KOPT-K1 (cell line): ENCODE measurements at regions not wholly inside any gene's neighbourhood (a gene's known extent, or its start where the extent isn't known, plus 50 kb on each side); places are given as distances from the start of the nearest gene placed in this dataset.

ENCODE experiments used
- H3K27ac ChIP-seq: fragments of 200-600 bp; sonication (generic); 2 replicates; pipeline ENCODE4 v1.5.1; 2016; ENCODE audit warnings: antibody characterized with exemption, mild to moderate bottlenecking, low read depth, low read length; ENCODE audit not compliant: poor library complexity, severe bottlenecking
- H3K36me3 ChIP-seq: fragments of 200-600 bp; sonication (generic); 2 replicates; pipeline ENCODE4 v1.5.1; 2017; ENCODE audit warnings: antibody characterized with exemption, mild to moderate bottlenecking, low read length, moderate library complexity; ENCODE audit not compliant: insufficient read depth
- H3K9me3 ChIP-seq: fragments of 200-600 bp; sonication (generic); 2 replicates; pipeline ENCODE4 v1.5.1; 2017; ENCODE audit warnings: antibody characterized with exemption, low read length, mild to moderate bottlenecking; ENCODE audit not compliant: insufficient read depth, poor library complexity, severe bottlenecking

DNA sequence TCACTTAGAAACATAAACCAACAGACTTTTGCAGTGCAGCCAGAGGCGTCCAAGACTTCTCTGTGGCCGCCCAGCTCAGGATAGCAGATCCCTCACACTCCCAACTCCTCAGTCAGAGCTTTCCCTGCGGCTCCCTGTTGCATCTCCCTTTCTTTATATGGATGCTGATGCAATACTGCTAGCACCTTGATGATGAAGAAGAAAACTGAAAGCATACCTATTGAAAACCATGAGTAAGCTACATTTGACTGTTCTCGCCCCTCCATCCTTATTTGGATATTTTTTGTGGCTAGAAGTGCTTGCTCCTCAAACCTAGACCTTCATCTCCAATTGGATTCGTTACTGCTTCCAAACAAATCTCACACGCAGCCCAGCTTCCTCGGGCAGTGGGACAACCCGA lies 57.3 kb upstream of the UBL3 start:
- H3K9me3 ChIP-seq = no peaks in the 10 kb centered on the region
- H3K36me3 ChIP-seq = no peaks in the 10 kb centered on the region
- H3K27ac ChIP-seq = no peak overlapping the region

DNA sequence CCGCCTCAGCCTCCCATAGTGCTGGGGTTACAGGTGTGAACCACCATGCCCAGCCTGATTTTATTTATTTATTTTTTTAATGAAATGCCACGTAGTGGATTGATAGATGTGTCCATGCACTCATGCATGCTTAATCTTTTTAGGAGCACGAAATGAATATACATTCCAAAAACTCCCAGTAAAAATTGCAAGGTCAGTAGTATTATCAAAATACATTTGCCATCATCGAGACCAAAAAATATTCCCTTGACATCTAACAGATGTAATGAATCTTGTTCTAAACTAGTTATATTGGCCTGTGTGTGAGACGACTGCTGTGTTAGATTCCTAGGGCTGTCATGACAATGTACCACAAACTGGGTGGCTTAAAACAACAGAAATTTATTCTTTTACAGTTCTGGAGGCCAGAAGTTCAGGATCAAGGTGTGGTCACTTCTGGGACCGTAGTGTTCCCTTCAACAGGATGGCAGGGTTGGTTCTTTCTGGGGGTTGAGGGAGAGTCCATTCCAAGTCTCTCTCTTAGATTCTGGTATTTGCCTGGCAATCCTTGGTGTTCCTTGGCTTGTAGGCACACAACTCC lies 56.1 kb upstream of the UBL3 start:
- Histone ChIP-seq H3K27ac (no peak overlapping the region), H3K9me3 (no peaks in the 10 kb centered on the region), H3K36me3 (no peaks in the 10 kb centered on the region)

DNA sequence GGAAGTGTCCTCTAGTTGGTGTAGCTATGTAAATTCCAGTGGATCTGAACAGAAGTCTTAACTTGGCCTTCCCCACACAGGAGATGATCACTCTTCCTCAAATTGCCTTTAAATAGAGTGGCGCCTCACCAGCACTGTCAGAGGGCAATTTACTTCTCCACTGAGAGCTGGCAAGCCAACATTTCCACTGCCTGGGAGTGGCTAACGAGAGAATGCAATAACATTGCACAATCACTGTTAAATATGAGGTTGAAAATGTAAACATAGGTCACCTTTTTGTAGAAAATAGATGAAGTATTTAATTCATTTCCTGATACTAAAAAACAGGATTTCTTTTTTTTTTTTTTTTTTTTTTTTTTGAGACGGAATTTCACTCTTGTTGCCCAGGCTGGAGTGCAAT lies 55.4 kb upstream of the UBL3 start:
- H3K9me3 ChIP-seq = peaks cover under 1% of the 10 kb centered on the region
- no peaks in the 10 kb centered on the region for H3K36me3 ChIP-seq
- no peak overlapping the region for H3K27ac ChIP-seq

DNA sequence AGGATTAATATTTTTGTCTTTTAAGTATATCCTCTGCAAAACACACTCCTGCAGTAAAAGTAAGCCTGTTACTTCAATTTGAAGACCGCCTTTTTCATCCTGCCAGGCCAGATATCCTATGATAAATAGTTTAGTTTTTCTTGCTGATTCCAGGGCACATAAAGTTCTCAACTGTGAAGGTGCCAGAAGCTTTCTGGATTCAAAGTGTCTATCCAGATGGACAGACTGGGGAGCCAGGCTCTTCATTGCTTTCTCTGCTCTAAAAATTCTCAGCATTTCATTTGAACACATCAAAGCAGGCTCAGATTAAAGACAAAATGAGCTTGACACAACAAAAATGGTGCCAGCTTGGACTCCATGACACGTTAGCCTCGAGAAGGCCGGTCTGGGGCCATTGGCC lies 53.6 kb upstream of the UBL3 start:
- Histone ChIP-seq H3K36me3 (no peaks in the 10 kb centered on the region), H3K9me3 (peaks cover 4% of the 10 kb centered on the region), H3K27ac (no peak overlapping the region)

DNA sequence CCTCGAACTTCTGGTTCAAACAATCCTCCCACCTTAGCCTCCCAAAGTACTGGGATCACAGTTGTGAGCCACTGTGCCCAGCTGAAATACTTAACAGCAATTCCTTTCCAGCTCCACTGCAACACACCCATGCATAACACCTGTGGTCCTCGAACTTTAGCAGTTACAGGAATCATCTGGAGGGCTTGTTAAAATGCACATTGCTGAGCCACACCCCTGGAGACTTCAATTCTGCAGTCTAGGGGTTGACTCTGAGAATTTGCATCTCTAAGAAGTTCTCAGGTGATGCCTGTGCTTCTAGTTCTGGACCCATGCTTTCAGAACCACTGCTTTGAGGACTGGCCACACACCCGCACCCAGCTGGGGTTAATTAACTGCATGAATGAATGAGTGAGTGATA lies 53.1 kb upstream of the UBL3 start:
- no peaks in the 10 kb centered on the region for H3K36me3 ChIP-seq
- peaks cover 4% of the 10 kb centered on the region for H3K9me3 ChIP-seq
- H3K27ac ChIP-seq = no peak overlapping the region

DNA sequence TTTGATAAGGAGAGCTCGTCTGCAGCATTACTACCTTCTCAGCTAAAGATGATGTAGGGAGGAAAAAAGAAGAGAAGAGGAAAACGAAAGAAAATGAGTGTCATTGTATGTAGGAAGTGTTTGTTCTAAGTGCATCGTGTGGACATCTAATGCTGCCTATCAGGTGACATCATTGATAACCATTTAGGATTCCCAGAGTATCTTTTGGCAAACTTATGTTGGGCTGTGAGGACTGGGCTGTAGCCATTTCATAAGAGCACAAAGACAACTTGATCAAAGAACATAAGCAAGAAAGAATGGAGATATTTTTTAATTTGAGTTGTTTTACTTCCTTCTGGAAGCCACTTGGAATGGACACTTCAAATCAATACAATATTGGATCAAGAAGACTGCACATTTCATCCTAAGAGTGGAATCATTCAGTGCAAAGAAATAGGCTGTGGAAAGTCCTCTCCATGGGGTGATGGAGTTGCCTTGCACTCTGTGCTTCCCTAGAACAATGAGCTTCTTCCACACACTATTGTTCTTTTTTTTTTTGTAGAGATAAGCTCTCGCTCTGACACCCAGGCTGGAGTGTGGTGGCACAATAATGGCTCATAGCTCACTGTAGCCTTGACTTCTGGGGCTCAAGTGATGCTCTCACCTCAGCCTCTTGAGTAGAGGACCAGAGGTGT lies 52.4 kb upstream of the UBL3 start:
- H3K27ac ChIP-seq = no peak overlapping the region
- no peaks in the 10 kb centered on the region for H3K36me3 ChIP-seq
- peaks cover 4% of the 10 kb centered on the region for H3K9me3 ChIP-seq

DNA sequence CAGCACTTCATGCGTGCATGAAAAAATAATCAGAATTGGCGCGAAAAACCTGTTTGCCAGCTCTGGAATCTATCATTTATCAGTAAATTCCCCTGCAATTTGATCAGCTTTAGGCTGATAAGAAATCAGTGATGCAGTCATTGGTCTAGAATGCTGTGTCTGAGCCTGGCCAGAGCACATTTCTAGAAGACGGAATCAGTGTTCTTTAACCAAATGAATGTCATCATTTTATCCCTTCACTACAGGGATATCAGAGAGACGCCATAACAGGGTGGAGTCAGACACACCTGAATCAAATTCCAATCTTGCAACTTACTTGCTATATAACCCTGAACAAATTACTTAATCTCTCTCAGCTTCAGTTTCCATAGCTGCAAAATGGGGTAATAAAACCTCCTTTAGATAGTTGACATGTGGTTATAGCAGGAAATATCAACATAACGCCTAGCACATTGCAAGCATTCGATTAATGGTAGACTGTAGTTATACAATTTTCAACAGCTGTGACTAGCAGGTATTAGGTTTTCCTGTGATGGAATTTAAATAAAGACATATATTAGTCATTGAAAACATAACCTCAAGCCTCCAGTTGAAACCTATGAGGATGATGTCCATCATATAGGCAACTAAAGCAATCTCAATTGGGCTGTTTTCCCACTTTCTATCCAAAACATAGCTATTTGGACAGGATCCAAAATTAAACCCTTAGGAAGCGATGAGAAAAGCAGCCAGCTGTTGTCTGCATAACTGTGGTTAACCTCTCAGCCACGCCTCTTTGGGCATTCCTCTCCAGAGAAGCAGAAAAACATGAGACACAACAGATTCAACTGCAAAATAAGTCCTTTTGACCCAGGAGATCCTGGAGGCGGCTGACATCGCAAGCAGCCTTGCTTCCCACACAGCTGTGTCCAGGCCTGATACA lies 51.6 kb upstream of the UBL3 start:
- Histone ChIP-seq H3K36me3 (no peaks in the 10 kb centered on the region), H3K27ac (no peak overlapping the region), H3K9me3 (peaks cover 4% of the 10 kb centered on the region)
